ENCODE measurements at regions not wholly inside any gene's neighbourhood (a gene's known extent, or its start where the extent isn't known, plus 50 kb on each side); places are given as distances from the start of the nearest gene placed in this dataset.
"Not testable (repeated sequence)": the region's sequence is repeated elsewhere in the genome, so short reads cannot be mapped to it uniquely, and the experiment has no call there.

GRCh38 chr5:92760550-92760949 lies 820.5 kb downstream of the NR2F1-AS1 start:
- DNase-seq: no peak

- DNase-seq: no peak
Observed at GRCh38 chr5:92758552-92758951, 822.5 kb downstream of the NR2F1-AS1 start.

- no peak for DNase-seq
Observed at GRCh38 chr5:92749943-92750342, 831.1 kb downstream of the NR2F1-AS1 start.

- DNase-seq: no peak
Observed at GRCh38 chr5:92748072-92748676, 832.8 kb downstream of the NR2F1-AS1 start.

GRCh38 chr5:92741906-92742305 lies 839.1 kb downstream of the NR2F1-AS1 start:
- DNase-seq: no peak

GRCh38 chr5:92734211-92734940 lies 846.6 kb downstream of the NR2F1-AS1 start:
- DNase-seq: no peak

GRCh38 chr5:92730486-92730885 lies 850.5 kb downstream of the NR2F1-AS1 start:
- no peak for DNase-seq

- no peak for DNase-seq
Observed at GRCh38 chr5:92729088-92729487, 851.9 kb downstream of the NR2F1-AS1 start.

GRCh38 chr5:92715946-92716520 lies 865.0 kb downstream of the NR2F1-AS1 start:
- DNase-seq: no peak

- DNase-seq: no peak
Observed at GRCh38 chr5:92713826-92714225, 867.2 kb downstream of the NR2F1-AS1 start.

- DNase-seq: no peak
Observed at GRCh38 chr5:92713335-92713743, 867.7 kb downstream of the NR2F1-AS1 start.

GRCh38 chr5:92711956-92712355 lies 869.1 kb downstream of the NR2F1-AS1 start:
- no peak for DNase-seq

- DNase-seq: no peak
Observed at GRCh38 chr5:92704590-92704989, 876.4 kb downstream of the NR2F1-AS1 start.

- DNase-seq: no peak
Observed at GRCh38 chr5:92703976-92704375, 877.0 kb downstream of the NR2F1-AS1 start.

GRCh38 chr5:92695123-92696003 lies 885.7 kb downstream of the NR2F1-AS1 start:
- DNase-seq: no peak

- DNase-seq: no peak
Observed at GRCh38 chr5:92694067-92694466, 887.0 kb downstream of the NR2F1-AS1 start.

- DNase-seq: not testable (repeated sequence)
Observed at GRCh38 chr5:92691955-92692354, 889.1 kb downstream of the NR2F1-AS1 start.

- no peak for DNase-seq
Observed at GRCh38 chr5:92687821-92688722, 892.9 kb downstream of the NR2F1-AS1 start.

GRCh38 chr5:92678640-92679039 lies 902.4 kb downstream of the NR2F1-AS1 start:
- DNase-seq: no peak

GRCh38 chr5:92676215-92677165 lies 904.5 kb downstream of the NR2F1-AS1 start:
- DNase-seq: no peak

- no peak for DNase-seq
Observed at GRCh38 chr5:92674321-92674720, 906.7 kb downstream of the NR2F1-AS1 start.

Measured in activated CD8-positive, alpha-beta memory T cell treated with anti-CD3 and anti-CD28 coated beads, Interleukin-2, amount 50 U/mL, for 4 hours (primary cell).